Fibroblast of skin of right quadriceps (primary cell): ENCODE measurements at regions not wholly inside any gene's neighbourhood (a gene's known extent, or its start where the extent isn't known, plus 50 kb on each side); places are given as distances from the start of the nearest gene placed in this dataset.
"Not testable (repeated sequence)": the region's sequence is repeated elsewhere in the genome, so short reads cannot be mapped to it uniquely, and the experiment has no call there.

Experiments
- DNase-seq: peaks from one replicate; pipeline ENCODE4 v3.0.0-alpha.2; 2013

- DNase-seq: peak; percentile 10
Observed at GRCh38 chr5:58012102-58012501, 447.8 kb downstream of the PLK2 start.

GRCh38 chr5:58011301-58011700 is 448.6 kb downstream of the PLK2 start:
- DNase-seq: no peak

GRCh38 chr5:58009754-58010153 is 450.1 kb downstream of the PLK2 start:
- no peak for DNase-seq

- peak; percentile 5 for DNase-seq
Observed at GRCh38 chr5:58002323-58002722, 457.6 kb downstream of the PLK2 start.

- DNase-seq: no peak
Observed at GRCh38 chr5:57993866-57994265, 466.0 kb downstream of the PLK2 start.

- no peak for DNase-seq
Observed at GRCh38 chr5:57989378-57989777, 470.5 kb downstream of the PLK2 start.

GRCh38 chr5:57988813-57989212 is 471.1 kb downstream of the PLK2 start:
- no peak for DNase-seq

- DNase-seq: peak; percentile 8
Observed at GRCh38 chr5:57987552-57987951, 472.3 kb downstream of the PLK2 start.

GRCh38 chr5:57986761-57987341 is 473.0 kb downstream of the PLK2 start:
- peak; percentile 44 for DNase-seq

GRCh38 chr5:57983426-57983825 is 476.5 kb downstream of the PLK2 start:
- DNase-seq: no peak

GRCh38 chr5:57979671-57980070 is 480.2 kb downstream of the PLK2 start:
- no peak for DNase-seq

- DNase-seq: no peak
Observed at GRCh38 chr5:57976506-57976905, 483.4 kb downstream of the PLK2 start.

- DNase-seq: not testable (repeated sequence)
Observed at GRCh38 chr5:57972099-57972498, 487.8 kb downstream of the PLK2 start.

- DNase-seq: no peak
Observed at GRCh38 chr5:57960569-57960968, 478.0 kb upstream of the ACTBL2 start.

- no peak for DNase-seq
Observed at GRCh38 chr5:57956636-57957035, 474.0 kb upstream of the ACTBL2 start.

- no peak for DNase-seq
Observed at GRCh38 chr5:57955511-57955910, 472.9 kb upstream of the ACTBL2 start.

- DNase-seq: no peak
Observed at GRCh38 chr5:57953792-57954191, 471.2 kb upstream of the ACTBL2 start.

- DNase-seq: no peak
Observed at GRCh38 chr5:57950616-57951228, 468.1 kb upstream of the ACTBL2 start.

GRCh38 chr5:57948091-57948490 is 465.5 kb upstream of the ACTBL2 start:
- DNase-seq: no peak

- no peak for DNase-seq
Observed at GRCh38 chr5:57947181-57947580, 464.6 kb upstream of the ACTBL2 start.

- no peak for DNase-seq
Observed at GRCh38 chr5:57940879-57941278, 458.3 kb upstream of the ACTBL2 start.

- DNase-seq: peak; percentile 6
Observed at GRCh38 chr5:57940236-57940635, 457.6 kb upstream of the ACTBL2 start.

GRCh38 chr5:57939771-57940170 is 457.2 kb upstream of the ACTBL2 start:
- peak; percentile 3 for DNase-seq

GRCh38 chr5:57939335-57939734 is 456.7 kb upstream of the ACTBL2 start:
- no peak for DNase-seq

GRCh38 chr5:57938174-57938557 is 455.6 kb upstream of the ACTBL2 start:
- no peak for DNase-seq
